Astrocyte of the cerebellum (primary cell): ENCODE measurements at regions not wholly inside any gene's neighbourhood (a gene's known extent, or its start where the extent isn't known, plus 50 kb on each side); places are given as distances from the start of the nearest gene placed in this dataset.

Experiments
- DNase-seq: peaks from one replicate; pipeline ENCODE4 v3.0.0-alpha.2; 2011; ENCODE audit warnings: low read depth
- H3K4me3 ChIP-seq: 2 replicates; pipeline ENCODE4 v1.5.1; 2011; ENCODE audit warnings: mild to moderate bottlenecking, low read depth, low read length, moderate library complexity
- in situ Hi-C: cut with HindIII; loops from 2 replicates; pipeline ENCODE4 v1.10.0; 2017; ENCODE audit warnings: low sequenced_read_pairs
- TF ChIP-seq, protein P1 (sequence below): IDR thresholded peaks from 2 replicates; pipeline ENCODE4 v1.5.1; 2012; ENCODE audit warnings: low read length, low read depth, moderate library complexity, mild to moderate bottlenecking; ENCODE audit errors: missing control alignments

DNA sequence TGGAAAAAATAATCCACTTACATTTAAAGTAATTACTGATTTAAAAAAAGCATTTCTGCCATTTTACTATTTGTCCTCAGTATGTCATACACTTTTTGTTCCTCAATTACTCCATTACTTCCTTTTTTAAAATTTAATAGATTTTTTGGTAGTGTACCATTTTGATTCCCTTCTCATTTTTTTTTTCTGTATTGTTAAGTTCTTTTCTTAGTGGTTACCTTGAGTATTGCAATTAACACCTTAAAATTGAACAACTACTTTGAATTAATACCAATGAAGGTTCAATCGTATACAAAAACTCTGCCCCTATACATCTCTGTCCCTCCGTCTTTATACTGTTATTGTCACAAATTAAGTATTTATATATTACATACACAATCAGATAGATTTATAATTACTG is 240.6 kb upstream of the LMCD1 start:
- no peak for DNase-seq
- H3K4me3 ChIP-seq: no peak overlapping the region
- TF ChIP-seq, protein P1, sequence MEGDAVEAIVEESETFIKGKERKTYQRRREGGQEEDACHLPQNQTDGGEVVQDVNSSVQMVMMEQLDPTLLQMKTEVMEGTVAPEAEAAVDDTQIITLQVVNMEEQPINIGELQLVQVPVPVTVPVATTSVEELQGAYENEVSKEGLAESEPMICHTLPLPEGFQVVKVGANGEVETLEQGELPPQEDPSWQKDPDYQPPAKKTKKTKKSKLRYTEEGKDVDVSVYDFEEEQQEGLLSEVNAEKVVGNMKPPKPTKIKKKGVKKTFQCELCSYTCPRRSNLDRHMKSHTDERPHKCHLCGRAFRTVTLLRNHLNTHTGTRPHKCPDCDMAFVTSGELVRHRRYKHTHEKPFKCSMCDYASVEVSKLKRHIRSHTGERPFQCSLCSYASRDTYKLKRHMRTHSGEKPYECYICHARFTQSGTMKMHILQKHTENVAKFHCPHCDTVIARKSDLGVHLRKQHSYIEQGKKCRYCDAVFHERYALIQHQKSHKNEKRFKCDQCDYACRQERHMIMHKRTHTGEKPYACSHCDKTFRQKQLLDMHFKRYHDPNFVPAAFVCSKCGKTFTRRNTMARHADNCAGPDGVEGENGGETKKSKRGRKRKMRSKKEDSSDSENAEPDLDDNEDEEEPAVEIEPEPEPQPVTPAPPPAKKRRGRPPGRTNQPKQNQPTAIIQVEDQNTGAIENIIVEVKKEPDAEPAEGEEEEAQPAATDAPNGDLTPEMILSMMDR: no peak
- in situ Hi-C loops: no loop called here

DNA sequence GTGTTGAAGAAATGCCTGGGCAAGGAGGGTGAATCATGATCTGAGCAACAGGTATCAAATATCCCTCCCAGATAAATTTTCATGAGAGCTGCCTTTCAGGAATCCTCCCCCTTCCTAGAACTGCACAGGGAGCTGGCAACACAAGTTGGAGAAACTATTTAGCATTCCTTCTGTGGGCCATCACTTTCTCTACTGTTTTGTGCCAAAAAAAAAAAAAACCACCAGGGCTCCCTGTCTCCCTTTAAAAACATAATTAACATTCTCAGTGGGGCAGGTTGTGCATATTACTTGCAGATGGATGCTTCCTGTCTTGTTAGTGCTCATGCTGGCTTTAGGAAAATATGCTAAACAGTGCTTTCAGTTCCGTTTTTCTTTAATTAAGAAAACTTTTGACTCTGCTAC is 234.9 kb upstream of the LMCD1 start:
- H3K4me3 ChIP-seq: no peak overlapping the region
- DNase-seq: peak; percentile 74
- TF ChIP-seq, protein P1: no peak
- in situ Hi-C loops: no loop called here

DNA sequence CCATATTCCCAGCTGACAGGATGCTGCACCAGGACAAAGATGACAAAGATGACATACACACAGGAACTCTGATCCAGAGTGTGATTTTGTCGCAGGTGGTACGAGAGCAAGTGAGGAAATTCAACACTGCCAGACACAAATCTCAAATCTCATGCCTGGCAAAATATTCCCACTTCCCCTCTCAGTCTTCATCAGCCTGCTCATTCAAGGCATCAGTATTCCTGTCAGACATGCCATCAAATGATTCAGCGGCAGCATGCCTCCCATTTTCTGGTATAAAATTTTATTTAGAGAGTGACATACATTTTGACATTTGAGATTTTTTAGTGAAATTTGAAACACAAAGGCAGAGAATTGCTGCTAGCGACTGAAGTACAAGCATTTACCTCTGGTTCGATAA is 228.1 kb upstream of the LMCD1 start:
- H3K4me3 ChIP-seq: no peak overlapping the region
- no peak for DNase-seq
- in situ Hi-C loops: no loop called here
- TF ChIP-seq, protein P1: no peak

DNA sequence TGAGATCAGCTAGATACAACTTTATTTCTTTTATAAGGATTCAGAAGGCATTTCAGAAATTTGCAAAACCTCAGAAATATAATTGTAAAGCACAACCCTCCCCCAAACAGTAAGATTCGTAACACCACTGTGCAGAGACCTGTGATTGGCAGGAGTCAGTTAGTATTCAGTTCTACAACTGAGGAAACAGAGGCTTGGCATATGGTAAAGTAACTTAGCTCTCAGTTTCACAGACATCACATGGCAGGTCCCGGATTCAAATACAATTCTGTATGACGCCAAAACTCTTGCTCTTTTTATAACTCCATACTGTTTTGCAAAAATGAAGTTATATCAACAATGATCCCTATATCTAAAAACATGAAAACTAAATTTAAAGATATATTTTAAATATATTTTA is 225.6 kb upstream of the LMCD1 start:
- TF ChIP-seq, protein P1: no peak
- no peak overlapping the region for H3K4me3 ChIP-seq
- in situ Hi-C loops: no loop called here
- DNase-seq: no peak

DNA sequence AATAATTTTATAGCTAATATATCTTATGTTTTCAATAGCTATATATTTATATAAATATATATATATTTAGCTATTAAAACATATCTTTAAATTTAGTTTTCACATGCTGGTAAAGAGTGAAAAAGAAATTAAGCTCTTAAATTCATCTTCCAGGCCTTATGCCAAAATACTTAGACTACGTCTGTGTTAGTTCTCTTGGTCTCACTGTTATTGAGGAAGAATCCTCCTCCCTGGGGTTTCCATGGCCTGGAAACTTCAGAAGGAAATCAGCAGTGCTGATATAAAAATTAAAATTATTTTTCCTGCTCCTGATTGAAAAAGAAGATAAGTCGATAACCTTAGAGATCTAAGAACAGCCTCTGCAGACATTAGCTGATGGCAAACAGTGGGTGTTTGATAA is 225.1 kb upstream of the LMCD1 start:
- TF ChIP-seq, protein P1: no peak
- no peak overlapping the region for H3K4me3 ChIP-seq
- DNase-seq: no peak
- in situ Hi-C loops: no loop called here

DNA sequence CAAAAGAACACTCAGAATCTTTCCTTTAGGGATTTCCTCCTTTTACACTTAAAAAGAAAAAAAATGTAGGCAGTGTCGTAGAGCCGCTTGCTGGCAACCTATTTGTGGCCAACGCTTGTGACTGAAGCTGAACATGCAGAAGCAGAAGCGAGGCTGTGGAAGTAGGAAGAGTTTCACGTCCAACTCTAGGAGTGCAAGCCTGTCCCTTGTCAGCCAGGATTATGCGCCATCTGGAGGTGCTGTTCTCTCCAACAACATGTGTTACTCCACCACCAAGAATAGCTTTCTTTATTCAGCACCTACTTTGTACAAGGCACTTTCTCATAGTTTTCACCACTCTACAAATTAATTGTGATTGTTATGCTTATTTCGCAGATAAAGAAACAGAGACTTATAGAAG is 223.2 kb upstream of the LMCD1 start:
- DNase-seq: no peak
- TF ChIP-seq, protein P1: no peak
- in situ Hi-C loops: no loop called here
- H3K4me3 ChIP-seq: no peak overlapping the region

- TF ChIP-seq, protein P1: no peak
- in situ Hi-C loops: no loop called here
- no peak overlapping the region for H3K4me3 ChIP-seq
- no peak for DNase-seq
Observed at GRCh38 chr3:8279476-8279875, 222.1 kb upstream of the LMCD1 start.
